ENCODE measurements at regions not wholly inside any gene's neighbourhood (a gene's known extent, or its start where the extent isn't known, plus 50 kb on each side); places are given as distances from the start of the nearest gene placed in this dataset.
"Not testable (repeated sequence)": the region's sequence is repeated elsewhere in the genome, so short reads cannot be mapped to it uniquely, and the experiment has no call there.

- DNase-seq, result peak; percentile 13
These were observed 140.9 kb downstream of the RNF144B start for GRCh38 chr6:18527836-18528743.

GRCh38 chr6:18530201-18530600 lies 143.1 kb downstream of the RNF144B start:
- DNase-seq, result no peak

- DNase-seq, result no peak
These were observed 145.0 kb downstream of the RNF144B start for GRCh38 chr6:18532139-18532538.

- no peak for DNase-seq
These were observed 146.6 kb downstream of the RNF144B start for GRCh38 chr6:18533793-18534192.

- DNase-seq, result no peak
These were observed 149.5 kb downstream of the RNF144B start for GRCh38 chr6:18536591-18537055.

- DNase-seq, result no peak
These were observed 151.2 kb downstream of the RNF144B start for GRCh38 chr6:18538315-18538714.

GRCh38 chr6:18543051-18543450 lies 155.9 kb downstream of the RNF144B start:
- DNase-seq, result no peak

- not testable (repeated sequence) for DNase-seq
These were observed 158.0 kb downstream of the RNF144B start for GRCh38 chr6:18545142-18545541.

GRCh38 chr6:18545726-18546125 lies 158.6 kb downstream of the RNF144B start:
- DNase-seq, result no peak

- DNase-seq, result no peak
These were observed 163.0 kb downstream of the RNF144B start for GRCh38 chr6:18550119-18550518.

- DNase-seq, result no peak
These were observed 164.1 kb downstream of the RNF144B start for GRCh38 chr6:18551228-18551627.

- DNase-seq, result no peak
These were observed 168.6 kb downstream of the RNF144B start for GRCh38 chr6:18555750-18556149.

GRCh38 chr6:18561037-18561750 lies 174.0 kb downstream of the RNF144B start:
- peak; percentile 10 for DNase-seq

GRCh38 chr6:18562726-18563125 lies 175.6 kb downstream of the RNF144B start:
- DNase-seq, result no peak

- DNase-seq, result no peak
These were observed 177.6 kb downstream of the RNF144B start for GRCh38 chr6:18564775-18565174.

GRCh38 chr6:18565231-18565630 lies 178.1 kb downstream of the RNF144B start:
- no peak for DNase-seq

- no peak for DNase-seq
These were observed 180.2 kb downstream of the RNF144B start for GRCh38 chr6:18567380-18567779.

- DNase-seq, result no peak
These were observed 190.3 kb downstream of the RNF144B start for GRCh38 chr6:18577491-18577890.

GRCh38 chr6:18579166-18579565 lies 192.0 kb downstream of the RNF144B start:
- no peak for DNase-seq

GRCh38 chr6:18579869-18580268 lies 192.7 kb downstream of the RNF144B start:
- no peak for DNase-seq

- DNase-seq, result no peak
These were observed 197.2 kb downstream of the RNF144B start for GRCh38 chr6:18584372-18584771.

GRCh38 chr6:18585032-18585573 lies 198.0 kb downstream of the RNF144B start:
- peak; percentile 74 for DNase-seq

GRCh38 chr6:18586133-18586532 lies 199.0 kb downstream of the RNF144B start:
- peak; percentile 15 for DNase-seq
